Heart left ventricle (tissue), 13 donors: ENCODE measurements at regions not wholly inside any gene's neighbourhood (a gene's known extent, or its start where the extent isn't known, plus 50 kb on each side); places are given as distances from the start of the nearest gene placed in this dataset.

Experiments used
- POLR2A ChIP-seq, 2 donors: fragments of 450-650 bp; IDR thresholded peaks; one replicate each; pipeline ENCODE4 v1.6.1; 2017; ENCODE audit warnings: antibody characterized with exemption in 2 of 2, mild to moderate bottlenecking in 2 of 2, moderate library complexity in 2 of 2
- TF ChIP-seq, protein P1 (sequence below), 12 donors: fragments of 200-600 bp; sonication (generic) in 4 of 12; IDR thresholded peaks; one replicate each; pipeline versions ENCODE4 v1.5.0 to v1.8.0; 2018 to 2022; ENCODE audit warnings: antibody characterized with exemption in 12 of 12, mild to moderate bottlenecking in 5 of 12
- donor health status: ischemic (EF 13 %, LVEDD 7.1; RV severe dilation, severe dysfunction).
- donor health status: DM: no; HTN: yes; CAD: no.
- donor health status: DM: no; HTN: no; CAD: no.
- donor health status: ischemic (EF 25% LVEDD 6.9; RV normal size, moderate dysfunction).
- donor health status: ischemic (EF 25% LVEDD 5.7; RV mildly dilated, moderate dysfunction).
- donor health status: ischemic (EF 35%, LVEDD 5.7; RV mildly dilated, moderate dysfunction).
- donor health status: nonischemic (EF 11% LVEDD 7.7; RV severe dilation, severe dysfunction).
- donor health status: DM: yes; HTN: yes; CAD: no.
- donor health status: PGD.
- donor health status: ischemic (EF 29% LVEDD 5.4; RV normal size, mild dysfunction).
- donor health status: nonischemic (EF 23%, LVEDD 6.1; RV moderate dilation, normal function).

- TF ChIP-seq, protein P1, sequence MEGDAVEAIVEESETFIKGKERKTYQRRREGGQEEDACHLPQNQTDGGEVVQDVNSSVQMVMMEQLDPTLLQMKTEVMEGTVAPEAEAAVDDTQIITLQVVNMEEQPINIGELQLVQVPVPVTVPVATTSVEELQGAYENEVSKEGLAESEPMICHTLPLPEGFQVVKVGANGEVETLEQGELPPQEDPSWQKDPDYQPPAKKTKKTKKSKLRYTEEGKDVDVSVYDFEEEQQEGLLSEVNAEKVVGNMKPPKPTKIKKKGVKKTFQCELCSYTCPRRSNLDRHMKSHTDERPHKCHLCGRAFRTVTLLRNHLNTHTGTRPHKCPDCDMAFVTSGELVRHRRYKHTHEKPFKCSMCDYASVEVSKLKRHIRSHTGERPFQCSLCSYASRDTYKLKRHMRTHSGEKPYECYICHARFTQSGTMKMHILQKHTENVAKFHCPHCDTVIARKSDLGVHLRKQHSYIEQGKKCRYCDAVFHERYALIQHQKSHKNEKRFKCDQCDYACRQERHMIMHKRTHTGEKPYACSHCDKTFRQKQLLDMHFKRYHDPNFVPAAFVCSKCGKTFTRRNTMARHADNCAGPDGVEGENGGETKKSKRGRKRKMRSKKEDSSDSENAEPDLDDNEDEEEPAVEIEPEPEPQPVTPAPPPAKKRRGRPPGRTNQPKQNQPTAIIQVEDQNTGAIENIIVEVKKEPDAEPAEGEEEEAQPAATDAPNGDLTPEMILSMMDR (IDR thresholded peaks at IDR 0.05), result no peak
- TF ChIP-seq POLR2A (IDR thresholded peaks at IDR 0.05), result no peak
Observed at GRCh38 chr4:81903212-81903611, 431.5 kb upstream of the RASGEF1B start.
